ENCODE measurements at regions not wholly inside any gene's neighbourhood (a gene's known extent, or its start where the extent isn't known, plus 50 kb on each side); places are given as distances from the start of the nearest gene placed in this dataset.

DNA sequence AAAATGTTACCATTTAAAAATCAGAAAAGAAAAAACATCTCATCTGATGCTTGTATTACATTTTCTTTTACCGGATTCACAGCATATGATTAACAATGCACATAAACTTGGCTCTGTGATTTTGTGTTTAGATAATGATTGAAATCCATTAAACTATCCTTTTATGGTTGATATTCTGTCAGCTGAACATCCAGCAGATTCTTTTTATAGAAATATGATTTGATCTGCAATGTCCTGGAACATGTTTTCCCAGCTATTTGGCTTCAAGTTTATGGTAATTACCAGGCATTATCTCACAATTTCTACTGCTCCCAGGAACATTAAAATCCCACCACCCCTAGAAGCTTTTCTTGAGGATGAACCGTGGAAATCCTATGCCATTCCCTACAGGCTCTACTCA, 205.7 kb upstream of the TET2 start:
- TF ChIP-seq, protein P1, sequence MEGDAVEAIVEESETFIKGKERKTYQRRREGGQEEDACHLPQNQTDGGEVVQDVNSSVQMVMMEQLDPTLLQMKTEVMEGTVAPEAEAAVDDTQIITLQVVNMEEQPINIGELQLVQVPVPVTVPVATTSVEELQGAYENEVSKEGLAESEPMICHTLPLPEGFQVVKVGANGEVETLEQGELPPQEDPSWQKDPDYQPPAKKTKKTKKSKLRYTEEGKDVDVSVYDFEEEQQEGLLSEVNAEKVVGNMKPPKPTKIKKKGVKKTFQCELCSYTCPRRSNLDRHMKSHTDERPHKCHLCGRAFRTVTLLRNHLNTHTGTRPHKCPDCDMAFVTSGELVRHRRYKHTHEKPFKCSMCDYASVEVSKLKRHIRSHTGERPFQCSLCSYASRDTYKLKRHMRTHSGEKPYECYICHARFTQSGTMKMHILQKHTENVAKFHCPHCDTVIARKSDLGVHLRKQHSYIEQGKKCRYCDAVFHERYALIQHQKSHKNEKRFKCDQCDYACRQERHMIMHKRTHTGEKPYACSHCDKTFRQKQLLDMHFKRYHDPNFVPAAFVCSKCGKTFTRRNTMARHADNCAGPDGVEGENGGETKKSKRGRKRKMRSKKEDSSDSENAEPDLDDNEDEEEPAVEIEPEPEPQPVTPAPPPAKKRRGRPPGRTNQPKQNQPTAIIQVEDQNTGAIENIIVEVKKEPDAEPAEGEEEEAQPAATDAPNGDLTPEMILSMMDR (IDR thresholded peaks at IDR 0.05) = no peak

DNA sequence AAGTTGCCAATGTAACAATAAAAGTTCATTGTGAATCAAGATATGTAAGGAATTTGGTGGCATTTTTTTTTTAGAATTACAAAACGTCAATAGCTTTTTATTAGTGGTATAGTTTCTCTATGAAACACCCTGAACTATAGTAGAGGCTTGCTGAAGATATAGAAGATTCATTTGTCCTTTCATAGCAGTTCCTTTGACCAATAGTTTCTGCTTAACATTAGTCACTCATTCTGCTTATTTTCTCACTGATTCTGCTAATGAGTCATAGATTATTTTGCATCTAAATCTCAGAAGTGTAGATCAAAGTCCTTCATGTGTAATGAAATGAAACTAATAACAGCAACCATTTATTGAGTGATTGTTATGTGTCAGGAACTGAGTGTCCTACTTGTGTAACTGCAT, 205.0 kb upstream of the TET2 start:
- TF ChIP-seq, protein P1 (IDR thresholded peaks at IDR 0.05) = no peak

DNA sequence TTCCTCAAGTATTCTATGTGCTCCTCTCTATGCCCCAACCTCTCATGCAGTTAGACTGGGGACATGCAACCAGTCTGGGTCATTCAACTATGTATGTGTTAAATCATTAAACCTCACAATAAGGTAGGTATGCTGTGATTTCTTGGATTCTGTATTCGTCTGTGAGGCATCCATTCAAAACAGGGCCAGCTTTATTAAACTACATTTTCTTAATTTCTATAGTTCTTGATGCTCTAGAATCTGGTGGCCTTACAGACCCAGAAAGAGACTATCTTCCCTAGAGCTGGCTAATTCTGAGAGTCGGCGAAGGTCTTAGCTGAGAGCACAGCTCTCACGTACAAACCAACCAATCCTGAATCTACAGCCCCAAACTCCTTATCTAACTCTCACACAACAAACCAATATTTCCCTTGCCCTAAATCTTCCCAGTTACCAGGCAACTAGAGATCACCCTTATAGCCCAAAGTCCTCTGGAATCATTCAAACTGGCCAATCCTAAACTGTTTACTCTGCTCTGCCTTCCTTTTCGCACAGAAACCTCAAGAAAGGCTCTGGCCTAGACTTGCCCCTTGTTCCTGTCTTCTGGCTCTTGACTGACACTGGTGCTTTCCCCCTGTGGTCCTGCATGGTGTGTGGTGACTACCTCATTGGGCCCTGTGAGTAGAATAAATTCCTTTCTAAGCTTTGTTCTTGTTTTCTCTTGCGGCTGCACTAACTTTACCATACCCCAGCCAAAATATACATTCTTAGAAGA, 203.5 kb upstream of the TET2 start:
- TF ChIP-seq, protein P1 (IDR thresholded peaks at IDR 0.05) = no peak

DNA sequence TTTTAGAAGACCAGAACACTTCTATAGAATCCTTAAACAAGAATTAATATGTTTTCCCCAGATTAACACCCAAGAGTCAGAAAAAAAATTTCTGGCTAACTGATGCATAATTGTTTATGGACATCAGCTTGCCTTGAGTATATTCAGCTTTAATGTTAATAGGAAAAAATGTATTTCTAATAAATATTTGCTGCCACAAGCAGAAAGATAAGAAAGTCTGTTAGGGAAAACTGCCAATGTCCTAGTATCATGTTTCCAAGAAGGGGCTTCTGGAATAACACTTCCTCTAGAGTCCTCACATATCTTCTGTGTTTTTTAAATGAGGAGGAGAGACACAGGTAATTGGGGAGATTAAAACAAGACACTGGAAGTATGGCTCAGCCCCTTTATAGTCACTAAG, 202.1 kb upstream of the TET2 start:
- TF ChIP-seq, protein P1 (IDR thresholded peaks at IDR 0.05) = no peak

DNA sequence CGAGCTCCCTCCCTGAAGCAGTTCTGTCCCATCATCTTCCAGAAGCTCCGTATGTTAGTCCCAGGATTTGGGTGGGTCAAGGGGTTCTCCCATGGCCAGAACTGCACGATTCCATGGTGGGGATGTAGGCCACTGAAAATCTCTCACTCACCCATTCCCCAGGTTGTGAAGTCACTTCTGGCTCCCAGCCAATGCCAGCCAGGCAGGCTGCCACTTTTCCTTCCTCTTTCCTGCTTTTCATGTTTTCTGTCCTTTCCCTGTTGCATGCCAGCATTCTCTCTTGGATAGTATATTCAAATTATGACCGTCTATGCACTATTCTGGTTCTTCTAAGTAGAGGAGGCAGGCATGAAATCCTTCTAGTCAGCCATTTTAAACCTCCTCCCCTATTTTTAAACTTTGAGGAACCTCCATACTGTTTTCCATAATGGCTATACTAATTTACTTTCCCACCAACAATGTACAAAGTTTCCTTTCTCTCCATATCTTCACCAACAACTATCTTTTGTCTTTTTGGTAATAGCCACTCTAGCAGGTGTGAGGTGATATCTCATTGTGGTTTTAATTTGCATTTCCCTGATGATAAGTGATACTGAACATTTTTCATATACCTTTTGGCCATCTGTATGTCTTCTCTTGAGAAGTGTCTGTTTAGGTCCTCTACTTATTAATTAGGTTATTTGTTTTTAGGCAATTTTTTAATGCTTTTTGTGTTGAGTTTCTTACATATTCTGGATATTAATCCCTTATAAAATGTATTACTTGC, 182.1 kb upstream of the TET2 start:
- TF ChIP-seq, protein P1 (IDR thresholded peaks at IDR 0.05) = no peak

DNA sequence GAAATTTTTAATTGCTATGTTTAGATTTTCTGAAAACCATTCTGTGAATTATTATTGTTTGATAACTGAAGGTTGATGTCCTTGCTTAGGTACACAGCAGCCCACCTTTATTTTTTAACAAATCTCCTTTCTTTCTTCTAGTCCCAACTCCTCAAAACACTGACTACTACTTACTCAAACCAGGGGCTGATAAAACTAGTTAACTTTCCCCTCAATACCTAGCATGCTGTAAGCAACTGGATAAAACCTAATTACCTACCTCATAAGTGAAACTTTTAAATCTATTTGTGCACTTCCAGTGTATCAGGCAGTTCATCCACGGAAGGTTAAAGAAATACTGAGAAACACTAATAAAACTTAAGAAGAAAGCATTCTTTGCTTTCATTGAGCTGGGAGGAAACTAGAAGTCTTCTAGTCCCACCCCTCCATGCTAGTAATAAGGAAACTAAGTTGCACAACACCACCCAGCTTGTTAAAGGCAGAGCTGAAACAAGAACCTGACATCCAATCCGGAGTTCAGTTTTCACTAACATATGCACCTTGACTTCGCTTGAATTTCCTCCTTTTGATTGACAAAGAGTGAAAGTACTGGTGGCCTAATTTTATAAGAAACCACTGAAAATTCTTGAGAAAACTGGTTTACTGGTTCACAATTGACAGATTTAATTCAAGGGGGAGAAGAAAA, 180.2 kb upstream of the TET2 start:
- TF ChIP-seq, protein P1 (IDR thresholded peaks at IDR 0.05) = no peak

DNA sequence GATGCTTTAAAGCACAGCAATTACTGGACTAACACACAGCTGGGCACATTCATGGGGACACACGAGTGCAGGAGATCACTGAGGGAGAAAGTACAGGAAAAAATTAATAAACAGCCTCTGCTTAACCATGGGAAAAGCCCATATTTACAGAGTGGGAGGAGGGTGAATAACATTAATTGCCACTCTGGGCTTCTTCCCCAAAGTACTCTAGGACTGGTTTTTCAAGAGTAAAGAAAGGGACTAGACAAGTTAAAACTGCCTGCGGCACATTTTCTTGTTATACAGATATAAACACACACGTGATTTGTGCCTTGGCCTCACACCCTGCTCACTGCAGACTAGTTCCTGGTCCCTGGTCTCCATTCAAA, 179.7 kb upstream of the TET2 start:
- TF ChIP-seq, protein P1 (IDR thresholded peaks at IDR 0.05) = no peak
